HL-60 (cell line): ENCODE measurements at regions not wholly inside any gene's neighbourhood (a gene's known extent, or its start where the extent isn't known, plus 50 kb on each side); places are given as distances from the start of the nearest gene placed in this dataset.

Experiments used
- DNase-seq, 2 experiments: peaks; one replicate each; pipeline ENCODE4 v3.0.0-alpha.2; 2010 to 2020; ENCODE audit warnings: low read depth in 1 of 2, low spot score in 1 of 2
- H3K27ac ChIP-seq: fragments of 250-450 bp; sonication (Bioruptor Pico); replicated peaks from 2 replicates; pipeline ENCODE4 v1.5.1; 2020; ENCODE audit warnings: mild to moderate bottlenecking, moderate library complexity
- H3K27me3 ChIP-seq: fragments of 250-450 bp; sonication (Bioruptor Pico); 2 replicates; pipeline ENCODE4 v1.5.1; 2021; ENCODE audit warnings: mild to moderate bottlenecking, moderate library complexity; ENCODE audit not compliant: insufficient read depth, poor library complexity, severe bottlenecking
- H3K4me3 ChIP-seq: replicated peaks from 2 replicates; pipeline ENCODE4 v1.5.1; 2011; ENCODE audit warnings: mild to moderate bottlenecking, control low read depth, low read length; ENCODE audit not compliant: insufficient read depth
- GABPA ChIP-seq: IDR thresholded peaks from 2 replicates; pipeline ENCODE4 v1.6.1; 2012; ENCODE audit warnings: low read depth
- POLR2AphosphoS5 ChIP-seq: IDR thresholded peaks from 2 replicates; pipeline ENCODE4 v1.6.1; 2012; ENCODE audit warnings: low read depth
- SPI1 ChIP-seq: IDR thresholded peaks from 2 replicates; pipeline ENCODE4 v1.6.1; 2012; ENCODE audit warnings: low read depth, mild to moderate bottlenecking, borderline replicate concordance
- TF ChIP-seq, protein P1 (sequence below): IDR thresholded peaks from one replicate; pipeline ENCODE4 v1.5.1; 2011; ENCODE audit warnings: low read length, control low read depth, inconsistent platforms; ENCODE audit not compliant: insufficient read depth
- TF ChIP-seq, protein P2 (sequence below): IDR thresholded peaks from 2 replicates; pipeline ENCODE4 v1.6.1; 2012; ENCODE audit warnings: low read depth; ENCODE audit not compliant: insufficient replicate concordance

DNA sequence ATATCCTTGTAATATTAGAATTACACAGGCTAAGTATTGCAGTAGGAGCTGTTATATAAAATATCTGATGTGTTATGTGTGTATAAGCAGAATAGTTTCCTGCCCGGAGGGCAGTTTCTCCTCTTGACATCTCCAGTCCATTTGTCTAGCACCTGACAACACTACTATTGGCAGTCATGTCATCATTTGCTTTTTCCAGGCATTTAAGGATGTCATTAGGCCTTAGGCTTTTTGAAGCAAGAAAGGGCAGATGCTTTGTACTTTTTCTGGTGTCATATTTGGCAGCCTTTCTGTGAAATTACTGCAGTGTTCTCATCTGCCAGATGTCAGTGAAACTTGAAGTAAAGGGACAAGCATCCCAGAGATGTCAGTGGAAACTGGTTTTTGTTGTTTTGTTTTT, 2017.6 kb upstream of the IGFBP7 start:
- TF ChIP-seq GABPA: no peak
- TF ChIP-seq, protein P1, sequence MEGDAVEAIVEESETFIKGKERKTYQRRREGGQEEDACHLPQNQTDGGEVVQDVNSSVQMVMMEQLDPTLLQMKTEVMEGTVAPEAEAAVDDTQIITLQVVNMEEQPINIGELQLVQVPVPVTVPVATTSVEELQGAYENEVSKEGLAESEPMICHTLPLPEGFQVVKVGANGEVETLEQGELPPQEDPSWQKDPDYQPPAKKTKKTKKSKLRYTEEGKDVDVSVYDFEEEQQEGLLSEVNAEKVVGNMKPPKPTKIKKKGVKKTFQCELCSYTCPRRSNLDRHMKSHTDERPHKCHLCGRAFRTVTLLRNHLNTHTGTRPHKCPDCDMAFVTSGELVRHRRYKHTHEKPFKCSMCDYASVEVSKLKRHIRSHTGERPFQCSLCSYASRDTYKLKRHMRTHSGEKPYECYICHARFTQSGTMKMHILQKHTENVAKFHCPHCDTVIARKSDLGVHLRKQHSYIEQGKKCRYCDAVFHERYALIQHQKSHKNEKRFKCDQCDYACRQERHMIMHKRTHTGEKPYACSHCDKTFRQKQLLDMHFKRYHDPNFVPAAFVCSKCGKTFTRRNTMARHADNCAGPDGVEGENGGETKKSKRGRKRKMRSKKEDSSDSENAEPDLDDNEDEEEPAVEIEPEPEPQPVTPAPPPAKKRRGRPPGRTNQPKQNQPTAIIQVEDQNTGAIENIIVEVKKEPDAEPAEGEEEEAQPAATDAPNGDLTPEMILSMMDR: no peak
- TF ChIP-seq, protein P2, sequence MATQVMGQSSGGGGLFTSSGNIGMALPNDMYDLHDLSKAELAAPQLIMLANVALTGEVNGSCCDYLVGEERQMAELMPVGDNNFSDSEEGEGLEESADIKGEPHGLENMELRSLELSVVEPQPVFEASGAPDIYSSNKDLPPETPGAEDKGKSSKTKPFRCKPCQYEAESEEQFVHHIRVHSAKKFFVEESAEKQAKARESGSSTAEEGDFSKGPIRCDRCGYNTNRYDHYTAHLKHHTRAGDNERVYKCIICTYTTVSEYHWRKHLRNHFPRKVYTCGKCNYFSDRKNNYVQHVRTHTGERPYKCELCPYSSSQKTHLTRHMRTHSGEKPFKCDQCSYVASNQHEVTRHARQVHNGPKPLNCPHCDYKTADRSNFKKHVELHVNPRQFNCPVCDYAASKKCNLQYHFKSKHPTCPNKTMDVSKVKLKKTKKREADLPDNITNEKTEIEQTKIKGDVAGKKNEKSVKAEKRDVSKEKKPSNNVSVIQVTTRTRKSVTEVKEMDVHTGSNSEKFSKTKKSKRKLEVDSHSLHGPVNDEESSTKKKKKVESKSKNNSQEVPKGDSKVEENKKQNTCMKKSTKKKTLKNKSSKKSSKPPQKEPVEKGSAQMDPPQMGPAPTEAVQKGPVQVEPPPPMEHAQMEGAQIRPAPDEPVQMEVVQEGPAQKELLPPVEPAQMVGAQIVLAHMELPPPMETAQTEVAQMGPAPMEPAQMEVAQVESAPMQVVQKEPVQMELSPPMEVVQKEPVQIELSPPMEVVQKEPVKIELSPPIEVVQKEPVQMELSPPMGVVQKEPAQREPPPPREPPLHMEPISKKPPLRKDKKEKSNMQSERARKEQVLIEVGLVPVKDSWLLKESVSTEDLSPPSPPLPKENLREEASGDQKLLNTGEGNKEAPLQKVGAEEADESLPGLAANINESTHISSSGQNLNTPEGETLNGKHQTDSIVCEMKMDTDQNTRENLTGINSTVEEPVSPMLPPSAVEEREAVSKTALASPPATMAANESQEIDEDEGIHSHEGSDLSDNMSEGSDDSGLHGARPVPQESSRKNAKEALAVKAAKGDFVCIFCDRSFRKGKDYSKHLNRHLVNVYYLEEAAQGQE: no peak
- no peak for TF ChIP-seq POLR2AphosphoS5
- TF ChIP-seq SPI1: no peak
- Histone ChIP-seq H3K4me3 (no peak overlapping the region), H3K27ac (no peak overlapping the region), H3K27me3 (no peaks in the 10 kb centered on the region)
- DNase-seq: no peak

DNA sequence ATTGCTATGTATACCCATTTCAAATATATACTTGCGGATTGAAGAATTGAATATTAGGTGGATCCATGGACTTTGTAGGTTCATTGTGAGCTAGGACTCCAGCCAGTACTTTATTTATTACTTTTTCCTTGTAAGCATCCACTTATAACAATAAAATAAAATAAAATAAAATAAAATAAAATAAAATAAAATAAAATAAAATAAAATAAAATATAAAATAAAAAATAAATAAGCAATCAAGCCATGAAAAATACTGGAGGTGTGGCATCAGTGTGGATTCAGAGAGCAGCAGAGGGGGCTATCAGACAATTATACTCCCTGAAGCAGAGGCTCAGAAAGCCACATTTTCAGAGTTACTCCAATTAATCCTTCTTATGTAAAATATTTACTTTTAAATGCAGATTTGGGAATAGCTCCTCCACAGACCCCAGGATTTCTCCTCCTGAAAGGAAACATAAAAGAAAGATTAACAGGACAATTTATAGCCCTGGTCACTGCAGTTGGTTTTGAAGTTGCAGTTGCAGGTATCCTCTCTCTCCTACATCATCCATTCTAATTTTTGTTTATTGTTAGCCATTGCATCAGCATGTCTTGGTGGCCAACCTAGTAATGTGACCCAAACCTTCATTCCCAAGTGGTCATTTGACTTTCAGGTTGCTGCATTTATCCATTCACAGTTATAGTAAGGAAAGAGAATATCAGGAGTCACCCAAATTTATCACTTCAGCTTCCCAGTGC, 2025.2 kb upstream of the IGFBP7 start:
- H3K27me3 ChIP-seq: no peaks in the 10 kb centered on the region
- H3K4me3 ChIP-seq: no peak overlapping the region
- no peak overlapping the region for H3K27ac ChIP-seq
- DNase-seq: no peak
- no peak for TF ChIP-seq GABPA
- TF ChIP-seq, protein P1: no peak

DNA sequence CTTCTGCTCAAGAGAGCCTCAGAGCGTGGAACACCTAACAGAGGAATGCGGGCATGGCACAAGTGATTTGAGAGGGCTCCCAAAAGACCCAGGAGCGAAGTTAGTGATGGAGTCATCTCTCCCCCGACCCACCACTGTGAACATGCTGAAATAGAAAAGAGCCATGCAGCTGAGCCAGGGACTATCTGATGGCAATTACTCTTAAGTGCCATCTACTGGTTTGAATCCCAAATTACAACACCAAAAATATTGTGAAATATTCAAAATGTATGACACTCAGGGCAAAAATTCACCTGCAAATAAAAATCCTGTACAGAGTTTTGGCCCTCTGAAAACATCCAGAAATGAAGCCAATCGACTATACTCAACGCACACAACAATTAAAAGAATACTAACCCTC, 2038.9 kb upstream of the ADGRL3 start:
- Histone ChIP-seq H3K27ac (no peak overlapping the region), H3K27me3 (no peaks in the 10 kb centered on the region), H3K4me3 (no peak overlapping the region)
- no peak for DNase-seq
- TF ChIP-seq, protein P1: no peak
- no peak for TF ChIP-seq SPI1
- no peak for TF ChIP-seq POLR2AphosphoS5
- TF ChIP-seq, protein P2: no peak

DNA sequence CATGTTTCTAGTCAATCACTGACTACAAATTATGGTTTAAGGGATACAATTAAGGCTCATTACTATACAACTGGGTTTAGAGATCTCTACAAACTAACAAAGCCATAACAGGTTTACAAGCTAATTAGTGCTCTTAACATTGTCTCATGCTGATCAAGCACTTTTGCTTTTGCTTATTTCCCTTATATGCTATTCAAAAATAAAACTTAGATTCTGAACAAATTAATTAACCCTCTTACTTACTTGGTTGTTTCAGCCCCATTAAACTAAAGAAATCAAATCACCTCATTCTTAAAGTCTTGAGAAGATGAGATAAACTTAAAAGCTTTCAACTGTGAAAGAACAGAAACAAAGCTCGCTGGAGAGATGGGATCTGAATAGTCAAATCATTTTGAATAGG, 2024.5 kb upstream of the ADGRL3 start:
- H3K27ac ChIP-seq: no peak overlapping the region
- no peak for DNase-seq
- no peak overlapping the region for H3K4me3 ChIP-seq
- H3K27me3 ChIP-seq: no peaks in the 10 kb centered on the region
- TF ChIP-seq GABPA (no peak), SPI1 (no peak), POLR2AphosphoS5 (no peak)
- TF ChIP-seq, protein P1: no peak
- TF ChIP-seq, protein P2: no peak
